NCI-H2196 (cell line): ENCODE measurements at regions not wholly inside any gene's neighbourhood (a gene's known extent, or its start where the extent isn't known, plus 50 kb on each side); places are given as distances from the start of the nearest gene placed in this dataset.
"Not testable (repeated sequence)": the region's sequence is repeated elsewhere in the genome, so short reads cannot be mapped to it uniquely, and the experiment has no call there.

Experiments
- DNase-seq: peaks from one replicate; lab custom pipeline; 2025; ENCODE audit not compliant: unreplicated experiment; lab: John Stamatoyannopoulos, UW

- no peak for DNase-seq
Measured at GRCh38 chr7:80082213-80082612, 52.4 kb upstream of the GNAI1 start.

GRCh38 chr7:80078886-80079285, 55.7 kb upstream of the GNAI1 start:
- DNase-seq = no peak

GRCh38 chr7:80078159-80078731, 56.4 kb upstream of the GNAI1 start:
- no peak for DNase-seq

- DNase-seq = no peak
Measured at GRCh38 chr7:80070391-80070790, 64.2 kb upstream of the GNAI1 start.

GRCh38 chr7:80066639-80067038, 68.0 kb upstream of the GNAI1 start:
- DNase-seq = no peak

- no peak for DNase-seq
Measured at GRCh38 chr7:80063834-80064233, 70.8 kb upstream of the GNAI1 start.

GRCh38 chr7:80060218-80060806, 74.3 kb upstream of the GNAI1 start:
- peak; percentile 27 for DNase-seq

GRCh38 chr7:80057488-80057887, 77.1 kb upstream of the GNAI1 start:
- no peak for DNase-seq

- DNase-seq = no peak
Measured at GRCh38 chr7:80054356-80054755, 80.3 kb upstream of the GNAI1 start.

- no peak for DNase-seq
Measured at GRCh38 chr7:80053124-80053523, 81.5 kb upstream of the GNAI1 start.

GRCh38 chr7:80047856-80048459, 86.7 kb upstream of the GNAI1 start:
- no peak for DNase-seq

- DNase-seq = no peak
Measured at GRCh38 chr7:80047032-80047431, 87.6 kb upstream of the GNAI1 start.

- no peak for DNase-seq
Measured at GRCh38 chr7:80044796-80045195, 89.8 kb upstream of the GNAI1 start.

GRCh38 chr7:80040752-80041151, 93.9 kb upstream of the GNAI1 start:
- DNase-seq = no peak

GRCh38 chr7:80040335-80040734, 94.3 kb upstream of the GNAI1 start:
- no peak for DNase-seq

GRCh38 chr7:80039251-80039884, 95.3 kb upstream of the GNAI1 start:
- no peak for DNase-seq

- DNase-seq = no peak
Measured at GRCh38 chr7:80037689-80038088, 96.9 kb upstream of the GNAI1 start.

GRCh38 chr7:80036107-80036506, 98.5 kb upstream of the GNAI1 start:
- no peak for DNase-seq

- DNase-seq = no peak
Measured at GRCh38 chr7:80028717-80029116, 105.9 kb upstream of the GNAI1 start.

GRCh38 chr7:80027611-80028173, 106.9 kb upstream of the GNAI1 start:
- no peak for DNase-seq

- no peak for DNase-seq
Measured at GRCh38 chr7:80026766-80027165, 107.9 kb upstream of the GNAI1 start.

GRCh38 chr7:80020277-80020676, 114.4 kb upstream of the GNAI1 start:
- not testable (repeated sequence) for DNase-seq
